Coronary artery (tissue), 2 donors: ENCODE measurements at regions not wholly inside any gene's neighbourhood (a gene's known extent, or its start where the extent isn't known, plus 50 kb on each side); places are given as distances from the start of the nearest gene placed in this dataset.

Experiments
- DNase-seq: peaks from one replicate; pipeline ENCODE4 v3.0.0-alpha.2; 2017; ENCODE audit warnings: low spot score
- H3K27ac ChIP-seq, 2 donors: fragments of 200-600 bp; sonication (generic); one replicate each; pipeline ENCODE4 v1.5.1; 2016 to 2019
- H3K4me3 ChIP-seq: fragments of 200-600 bp; sonication (generic); 2 replicates; pipeline ENCODE4 v1.5.1; 2016; ENCODE audit warnings: mild to moderate bottlenecking, moderate library complexity
- CTCF ChIP-seq: fragments of 200-600 bp; sonication (generic); IDR thresholded peaks from one replicate; pipeline ENCODE4 v1.5.1; 2019; ENCODE audit warnings: antibody characterized with exemption

- Histone ChIP-seq H3K4me3 (no peak overlapping the region), H3K27ac (no peak overlapping the region)
- DNase-seq = no peak
- no peak for TF ChIP-seq CTCF
These were observed 413.4 kb upstream of the USP15 start for GRCh38 chr12:61846765-61847164.

GRCh38 chr12:61848893-61849292 lies 411.3 kb upstream of the USP15 start:
- Histone ChIP-seq H3K27ac (no peak overlapping the region), H3K4me3 (no peak overlapping the region)
- no peak for DNase-seq
- no peak for TF ChIP-seq CTCF

- TF ChIP-seq CTCF = no peak
- Histone ChIP-seq H3K4me3 (no peak overlapping the region), H3K27ac (no peak overlapping the region)
- DNase-seq = no peak
These were observed 406.3 kb upstream of the USP15 start for GRCh38 chr12:61853945-61854344.

GRCh38 chr12:61854902-61855301 lies 405.3 kb upstream of the USP15 start:
- Histone ChIP-seq H3K4me3 (no peak overlapping the region), H3K27ac (no peak overlapping the region)
- TF ChIP-seq CTCF = no peak
- DNase-seq = no peak

GRCh38 chr12:61857968-61858367 lies 402.2 kb upstream of the USP15 start:
- TF ChIP-seq CTCF = no peak
- no peak overlapping the region for H3K4me3 ChIP-seq
- no peak overlapping the region for H3K27ac ChIP-seq
- DNase-seq = no peak

GRCh38 chr12:61860451-61860850 lies 399.8 kb upstream of the USP15 start:
- Histone ChIP-seq H3K4me3 (no peak overlapping the region), H3K27ac (no peak overlapping the region)
- no peak for TF ChIP-seq CTCF
- no peak for DNase-seq

- TF ChIP-seq CTCF = no peak
- no peak for DNase-seq
- Histone ChIP-seq H3K4me3 (no peak overlapping the region), H3K27ac (no peak overlapping the region)
These were observed 397.2 kb upstream of the USP15 start for GRCh38 chr12:61862986-61863385.
